Stimulated activated CD8-positive, alpha-beta memory T cell treated with anti-CD3 and anti-CD28 coated beads, Interleukin-12 subunit alpha, Interleukin-12 subunit beta, amount 100 ng/mL, for 24 hours (primary cell): ENCODE measurements at regions not wholly inside any gene's neighbourhood (a gene's known extent, or its start where the extent isn't known, plus 50 kb on each side); places are given as distances from the start of the nearest gene placed in this dataset.
"Not testable (repeated sequence)": the region's sequence is repeated elsewhere in the genome, so short reads cannot be mapped to it uniquely, and the experiment has no call there.

Experiments used
- DNase-seq: peaks from one replicate; pipeline ENCODE4 v3.0.0-alpha.2; 2020; ENCODE audit errors: extremely low read depth

DNA sequence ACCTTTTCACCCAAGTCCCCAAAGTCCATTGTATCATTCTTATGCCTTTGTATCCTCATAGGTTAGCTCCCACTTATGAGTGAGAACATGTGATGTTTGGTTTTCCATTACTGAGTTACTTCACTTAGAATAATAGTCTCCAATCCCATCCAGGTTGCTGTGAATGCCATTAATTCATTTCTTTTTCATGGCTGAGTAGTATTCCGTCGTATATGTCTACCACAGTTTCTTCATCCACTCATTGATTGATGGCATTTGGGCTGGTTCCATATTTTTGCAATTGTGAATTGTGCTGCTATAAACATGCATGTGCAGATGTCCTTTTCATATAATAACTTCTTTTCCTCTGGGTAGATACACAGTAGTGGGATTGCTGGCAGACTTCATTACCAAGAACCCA, 451.9 kb upstream of the KLF6 start:
- DNase-seq: not testable (repeated sequence)

DNA sequence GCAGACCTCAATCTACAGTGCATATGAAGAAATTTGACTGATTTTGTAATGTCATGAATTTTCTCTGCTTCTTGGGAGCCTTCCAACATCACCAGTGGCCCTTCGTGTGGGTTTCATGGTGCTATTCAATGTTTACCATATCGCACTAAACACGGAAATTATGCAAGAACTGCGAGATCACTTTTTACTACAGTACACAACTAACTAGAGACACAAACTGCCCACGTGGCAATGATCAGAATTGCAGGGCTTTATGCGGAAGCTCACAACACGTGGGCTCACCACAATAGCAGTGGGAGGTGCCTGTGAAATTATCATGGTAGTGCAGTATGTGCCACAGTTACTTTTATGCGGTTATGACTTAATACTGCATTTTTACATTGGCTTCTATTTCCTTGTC, 449.7 kb upstream of the KLF6 start:
- DNase-seq: peak; percentile 11

DNA sequence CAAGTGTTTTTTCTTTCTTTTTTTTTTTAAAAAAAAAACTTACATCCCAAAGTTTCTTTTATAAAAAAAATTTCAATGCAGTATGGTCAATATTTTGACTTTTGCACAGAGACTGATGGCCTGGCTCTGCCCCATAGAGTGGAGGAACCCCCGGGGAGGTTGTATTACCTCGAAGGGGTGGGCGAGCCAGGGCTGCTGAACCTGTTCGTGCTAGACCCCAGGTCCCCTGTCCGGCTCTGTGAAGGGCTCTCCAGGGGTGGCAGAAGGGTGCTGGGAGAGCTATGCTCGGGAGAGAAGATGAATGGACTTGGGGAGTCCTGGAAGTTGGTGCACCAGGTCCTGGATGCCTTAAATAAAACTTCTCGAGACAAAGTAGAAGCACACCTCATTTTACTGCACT, 446.4 kb upstream of the KLF6 start:
- DNase-seq: no peak

DNA sequence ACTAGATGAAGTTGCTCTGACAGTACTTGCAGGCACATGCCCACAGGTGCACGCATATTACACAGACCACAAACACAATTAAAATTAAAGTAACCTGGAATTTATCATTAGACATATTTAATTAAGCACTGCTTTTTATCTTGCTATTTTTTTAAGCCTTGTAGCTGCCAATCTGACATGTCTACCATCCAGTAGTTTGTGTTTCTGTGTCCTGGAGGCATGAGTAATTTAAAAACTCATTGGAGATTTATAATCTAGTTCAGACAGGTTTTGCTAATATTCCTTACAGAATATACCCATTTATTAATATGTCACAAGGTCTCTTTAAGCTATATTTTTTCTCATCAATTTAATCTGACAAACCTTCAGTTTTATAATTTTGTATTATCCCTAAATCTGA, 445.0 kb upstream of the KLF6 start:
- DNase-seq: no peak

DNA sequence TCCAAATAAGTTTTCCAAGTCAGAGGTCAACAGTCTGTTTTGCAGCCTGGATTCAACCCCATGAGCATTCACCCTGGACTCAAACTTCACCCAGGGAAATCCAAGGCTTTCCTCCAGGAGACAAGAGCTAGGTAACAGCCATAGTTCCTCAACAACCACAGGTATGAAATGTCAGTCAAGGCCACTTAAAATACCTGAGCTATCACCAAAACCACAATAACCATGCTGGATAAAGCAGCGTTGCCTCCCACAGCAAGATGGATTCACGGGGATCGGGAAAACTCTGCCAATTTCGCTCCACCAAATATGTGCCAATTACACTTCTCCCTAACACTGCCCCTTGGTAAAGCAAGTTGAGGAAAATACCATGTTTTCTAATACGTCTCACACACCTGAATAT, 444.1 kb upstream of the KLF6 start:
- DNase-seq: no peak

DNA sequence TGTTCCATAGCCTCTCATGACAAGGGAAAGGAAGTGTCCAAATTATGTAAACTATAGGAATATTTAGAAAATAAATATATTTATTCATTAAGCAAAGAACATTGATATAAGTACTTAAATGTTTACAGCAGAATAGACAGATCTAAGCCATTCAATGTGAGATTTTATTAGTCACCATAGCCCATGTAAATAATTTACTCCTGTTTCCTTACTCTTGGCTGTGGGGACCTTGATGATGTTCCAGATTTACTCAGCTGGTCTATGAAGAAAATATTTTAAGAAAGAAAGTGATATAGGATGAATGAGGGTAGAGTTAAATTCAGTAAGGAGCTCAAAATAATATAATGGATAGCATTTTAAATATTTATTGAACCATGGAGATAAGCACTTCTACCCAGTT, 442.6 kb upstream of the KLF6 start:
- no peak for DNase-seq

DNA sequence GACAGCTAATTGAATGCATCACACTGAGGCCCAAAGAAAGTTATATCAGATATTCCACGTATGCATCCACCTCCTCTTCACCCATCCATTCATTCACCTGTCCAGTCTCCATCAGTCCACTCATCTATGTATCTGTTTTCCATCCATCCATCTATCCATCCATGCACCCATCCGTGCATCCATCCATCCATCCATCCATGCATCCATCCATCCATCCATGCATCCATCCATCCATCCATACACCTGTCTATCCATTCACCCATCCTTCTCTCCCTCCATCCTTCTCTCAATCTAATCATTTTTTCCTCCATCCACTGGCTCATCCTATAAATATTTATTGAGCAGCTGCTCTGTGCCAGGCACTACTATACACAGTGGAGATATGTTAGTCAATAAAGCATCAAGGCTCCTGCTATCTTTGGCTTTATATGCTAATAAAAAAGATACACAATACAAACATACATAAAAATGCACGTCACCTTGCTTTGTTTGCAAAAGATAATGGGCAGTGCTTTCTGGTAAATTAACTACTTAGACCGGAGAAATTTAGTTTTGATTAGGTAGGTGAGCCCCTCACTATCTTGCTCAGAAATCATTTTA, 442.0 kb upstream of the KLF6 start:
- no peak for DNase-seq

DNA sequence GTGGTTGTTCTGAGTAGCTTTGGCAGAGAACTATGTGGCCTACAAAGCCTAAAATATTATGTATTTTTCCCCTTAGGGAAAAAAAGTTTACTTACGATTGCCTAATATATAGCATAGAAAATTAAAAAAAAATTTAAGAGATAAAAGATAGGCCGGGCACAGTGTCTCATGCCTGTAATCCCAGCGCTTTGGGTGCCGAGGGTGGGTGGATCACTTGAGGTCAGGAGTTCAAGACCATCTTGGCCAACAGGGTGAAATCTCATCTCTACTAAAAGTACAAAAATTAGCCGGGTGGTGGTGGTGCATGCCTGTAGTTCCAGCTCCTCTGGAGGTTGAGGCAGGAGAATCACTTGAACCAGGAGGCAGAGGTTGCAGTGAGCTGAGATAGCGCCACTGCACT, 439.2 kb upstream of the KLF6 start:
- DNase-seq: no peak

DNA sequence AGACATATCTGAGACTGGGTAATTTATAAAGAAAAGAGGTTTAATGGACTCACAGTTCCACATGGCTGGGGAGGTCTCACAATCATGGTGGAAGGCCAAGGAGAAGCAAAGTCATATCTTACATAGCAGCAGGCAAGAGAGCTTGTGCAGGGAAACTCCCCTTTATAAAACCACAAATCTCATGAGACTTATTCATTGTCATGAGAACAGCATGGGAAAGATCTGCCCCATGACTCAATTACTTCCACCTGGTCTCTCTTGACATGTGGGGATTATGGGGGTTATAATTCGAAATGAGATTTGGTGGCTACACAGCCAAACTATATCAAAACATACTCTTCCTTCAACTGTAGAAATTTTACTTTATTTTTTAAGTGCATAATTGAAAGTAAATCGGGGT, 436.3 kb upstream of the KLF6 start:
- not testable (repeated sequence) for DNase-seq

DNA sequence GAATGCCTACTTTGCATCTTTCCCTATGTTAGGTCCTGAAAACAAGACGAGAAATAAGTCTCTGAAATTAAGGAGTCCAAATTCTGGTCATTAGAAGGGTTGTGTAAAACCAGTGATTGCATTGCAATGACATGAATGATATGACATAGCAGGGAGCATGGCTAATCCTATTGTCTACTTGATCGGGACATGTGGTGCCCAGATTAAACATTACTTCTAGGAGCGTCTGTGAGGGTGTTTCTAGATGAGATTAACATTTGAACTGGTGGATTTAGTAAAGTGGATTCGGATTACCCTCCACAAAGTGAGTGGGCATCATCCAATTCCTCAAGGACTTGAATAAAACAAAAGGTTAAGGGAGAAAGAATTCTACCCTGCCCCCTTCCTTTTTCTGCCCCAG, 434.9 kb upstream of the KLF6 start:
- DNase-seq: no peak

DNA sequence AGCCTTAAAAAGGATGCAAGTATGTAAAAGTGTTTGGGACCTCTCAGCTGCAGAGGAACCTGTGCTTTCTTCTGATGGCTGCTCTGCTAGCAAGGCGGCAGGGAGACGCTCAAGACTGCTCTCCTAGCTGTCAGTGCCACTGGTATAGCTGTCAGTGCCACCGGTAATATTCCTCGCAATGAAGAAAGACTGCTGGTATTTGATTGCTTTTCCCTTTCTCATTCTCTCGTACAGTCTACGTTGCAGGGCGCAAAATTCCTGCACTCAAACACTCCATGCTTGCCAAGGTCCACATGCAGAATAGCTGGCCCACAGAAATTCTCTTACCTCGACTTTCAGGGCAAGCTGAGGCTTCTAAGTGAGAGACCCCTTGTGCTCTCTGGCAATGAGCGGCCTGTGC, 432.6 kb upstream of the KLF6 start:
- no peak for DNase-seq

DNA sequence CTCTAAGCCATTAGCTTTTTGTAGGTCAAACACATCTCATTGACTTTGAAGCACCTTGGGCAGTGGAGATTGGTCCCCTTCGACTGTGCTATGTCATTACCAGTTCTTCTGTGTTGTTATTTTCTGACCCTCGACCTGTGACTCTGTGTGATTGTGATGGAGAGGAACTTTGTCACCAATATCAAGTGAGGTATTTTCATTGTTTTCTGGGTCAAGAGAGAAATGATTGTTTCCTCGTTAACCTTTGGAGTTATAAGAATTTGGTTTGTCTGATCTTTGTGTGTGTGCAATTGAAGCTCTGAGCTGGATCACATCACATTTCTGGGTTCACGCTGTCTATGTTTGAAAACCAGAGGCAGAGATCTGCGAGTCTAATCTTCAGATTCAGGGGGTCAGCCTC, 432.2 kb upstream of the KLF6 start:
- DNase-seq: no peak

DNA sequence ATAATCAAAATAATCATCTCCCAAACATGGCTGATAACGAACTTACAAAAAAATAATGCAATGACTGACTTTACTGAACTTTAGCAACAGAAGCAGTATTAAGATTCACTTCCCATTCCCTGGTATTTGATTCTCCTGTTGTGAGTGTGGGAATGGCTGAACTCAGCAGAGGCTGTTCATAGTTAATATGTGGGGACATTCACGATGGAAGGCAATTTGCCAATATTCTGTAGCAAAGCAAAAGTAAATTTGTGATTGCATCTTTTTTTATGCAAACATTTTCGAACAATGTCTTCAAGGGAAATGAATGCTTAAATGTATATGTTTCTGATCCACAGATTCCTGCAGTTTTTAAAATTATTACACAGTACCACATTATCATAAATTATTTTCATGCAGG, 431.7 kb upstream of the KLF6 start:
- no peak for DNase-seq

DNA sequence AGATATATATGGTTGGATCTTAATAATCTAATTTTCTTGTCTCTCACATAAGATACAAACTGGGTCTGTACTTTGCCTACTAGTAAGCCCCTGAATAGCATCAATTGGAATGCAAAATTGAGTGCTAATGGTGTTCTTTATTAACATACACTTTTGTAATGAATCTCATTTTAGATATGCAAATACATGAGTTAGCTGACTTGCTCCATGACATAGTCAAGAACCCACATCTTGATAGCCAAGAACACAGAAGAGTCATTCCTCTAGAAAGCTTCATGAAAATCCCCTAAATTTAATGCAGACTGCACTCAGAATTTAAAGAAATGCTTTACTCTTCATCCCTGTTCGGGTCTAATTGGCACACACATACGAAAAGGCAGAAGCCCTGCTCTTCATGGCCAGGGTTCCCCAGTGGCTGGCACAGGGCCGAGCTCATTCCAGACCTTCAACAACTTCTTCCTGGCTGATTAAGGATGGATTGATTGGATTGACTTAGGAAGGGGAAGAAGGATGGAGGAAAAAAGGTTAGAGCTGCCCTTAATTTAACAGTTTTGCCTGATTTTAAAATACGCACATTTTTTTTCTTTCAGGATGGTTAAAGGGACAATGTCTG, 431.1 kb upstream of the KLF6 start:
- no peak for DNase-seq

DNA sequence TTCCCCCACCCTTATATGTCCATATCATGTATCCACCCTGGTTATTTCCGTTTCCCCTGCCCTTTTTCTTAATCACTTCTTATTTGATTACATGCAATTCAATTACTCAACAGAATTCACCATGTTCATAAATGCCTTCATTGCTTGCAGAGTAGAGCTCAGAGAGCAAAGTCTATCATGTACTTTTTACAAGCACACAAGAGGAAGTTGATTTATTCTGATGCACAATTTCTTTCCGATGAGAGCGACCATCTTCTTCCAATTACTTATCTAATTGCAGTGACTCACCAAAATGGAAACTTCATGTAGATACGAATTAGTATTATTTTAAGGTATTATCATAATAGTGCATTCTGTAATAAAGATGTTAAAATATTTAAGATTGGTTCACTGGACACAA, 430.5 kb upstream of the KLF6 start:
- no peak for DNase-seq

DNA sequence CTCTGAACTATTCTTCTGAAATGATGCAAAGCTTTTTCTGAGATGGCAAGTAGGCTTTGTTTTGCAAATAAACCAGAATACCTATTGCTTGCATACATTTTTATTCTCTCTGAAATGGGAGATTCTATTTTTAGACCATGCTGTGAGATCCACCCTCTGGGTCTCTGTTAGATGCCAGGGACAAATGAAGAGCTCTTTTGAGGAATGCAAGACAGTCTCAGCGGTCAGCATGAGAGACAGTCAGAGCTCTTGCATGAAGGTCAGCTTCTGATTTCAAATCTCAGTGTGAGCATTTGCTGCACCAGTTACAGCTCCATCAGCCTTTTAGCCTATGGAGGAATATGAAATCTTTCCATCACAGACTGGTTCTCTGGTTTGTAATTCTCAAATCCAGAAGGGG, 429.9 kb upstream of the KLF6 start:
- no peak for DNase-seq

DNA sequence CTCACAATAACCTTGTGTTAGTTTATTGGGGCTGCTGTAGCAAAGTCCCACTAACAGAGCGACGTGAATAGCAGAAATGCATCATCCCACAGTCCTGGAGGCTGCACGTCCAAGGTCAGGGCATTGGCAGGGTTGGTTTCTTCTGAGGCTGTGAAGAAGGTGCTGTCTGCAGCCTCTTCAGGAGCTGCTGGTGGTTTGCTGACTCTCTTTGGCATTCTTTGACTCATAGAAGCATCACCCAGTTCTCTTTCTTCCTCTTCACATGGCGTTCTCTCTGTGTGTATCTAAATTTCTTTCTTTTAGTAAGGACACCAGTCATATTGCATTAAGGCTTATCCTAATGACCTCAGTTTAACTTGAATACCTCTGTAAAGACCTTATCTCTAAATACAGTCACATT, 428.4 kb upstream of the KLF6 start:
- no peak for DNase-seq

DNA sequence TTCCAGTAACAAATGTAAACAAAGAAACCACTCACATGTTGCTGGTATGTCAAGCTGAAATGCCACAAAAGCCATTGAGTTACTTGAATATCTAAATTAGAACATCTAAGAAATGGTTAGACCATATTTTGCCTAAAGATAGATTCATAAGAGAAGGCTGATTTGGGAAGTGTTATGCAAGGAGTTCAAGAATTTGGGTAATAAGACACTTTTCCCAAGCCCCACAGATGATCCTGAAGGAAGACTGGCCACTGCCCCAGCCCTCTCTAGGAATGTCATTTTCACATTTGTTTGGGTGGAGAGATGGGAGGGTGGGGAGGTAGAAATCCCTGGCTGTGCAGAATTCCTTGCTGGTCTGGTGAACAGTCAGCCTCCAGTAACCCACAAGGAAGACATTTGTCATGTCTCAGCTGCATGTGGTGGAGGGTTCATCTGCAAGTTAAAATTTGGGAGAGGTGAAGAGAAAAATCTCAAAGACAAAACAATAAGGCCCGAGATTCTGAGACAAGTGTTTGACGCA, 427.2 kb upstream of the KLF6 start:
- no peak for DNase-seq

DNA sequence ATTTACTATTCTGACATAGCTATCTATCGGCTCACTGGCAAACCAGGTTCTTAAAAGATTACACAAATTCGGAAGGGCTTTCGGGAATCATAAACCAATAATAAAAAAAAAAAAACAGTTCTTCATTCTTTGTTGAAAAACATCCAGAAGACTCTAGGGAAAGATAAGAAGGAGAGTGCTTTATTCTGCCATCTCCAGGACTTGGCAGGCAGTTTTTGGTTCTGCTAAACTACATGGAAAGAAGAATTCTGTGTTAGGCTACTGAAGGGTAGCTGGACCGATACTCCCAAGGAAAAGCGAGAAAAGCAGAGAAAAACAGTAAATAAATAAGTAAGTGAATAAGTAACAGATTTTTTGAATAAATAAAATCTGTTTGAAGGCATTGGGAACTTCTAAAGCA, 423.5 kb upstream of the KLF6 start:
- DNase-seq: no peak

DNA sequence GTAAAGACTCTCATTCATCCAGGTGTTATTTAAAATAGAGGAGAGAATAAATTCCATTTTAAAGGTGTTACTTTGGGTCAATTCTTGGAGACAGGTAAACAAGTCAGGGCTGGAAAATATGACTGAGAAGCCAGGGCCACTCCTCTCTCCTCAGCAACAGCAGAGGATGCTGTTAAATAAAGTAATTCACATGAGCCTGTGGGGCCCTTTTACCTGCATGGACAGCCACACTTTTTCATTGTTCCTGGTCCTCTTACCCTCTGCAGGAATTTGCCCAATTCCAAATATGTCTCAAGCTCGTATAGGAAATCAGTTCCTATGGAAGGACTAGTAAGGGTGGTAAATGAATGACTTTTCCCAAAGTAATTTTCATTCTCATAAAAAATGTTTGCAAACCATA, 420.1 kb upstream of the KLF6 start:
- no peak for DNase-seq

DNA sequence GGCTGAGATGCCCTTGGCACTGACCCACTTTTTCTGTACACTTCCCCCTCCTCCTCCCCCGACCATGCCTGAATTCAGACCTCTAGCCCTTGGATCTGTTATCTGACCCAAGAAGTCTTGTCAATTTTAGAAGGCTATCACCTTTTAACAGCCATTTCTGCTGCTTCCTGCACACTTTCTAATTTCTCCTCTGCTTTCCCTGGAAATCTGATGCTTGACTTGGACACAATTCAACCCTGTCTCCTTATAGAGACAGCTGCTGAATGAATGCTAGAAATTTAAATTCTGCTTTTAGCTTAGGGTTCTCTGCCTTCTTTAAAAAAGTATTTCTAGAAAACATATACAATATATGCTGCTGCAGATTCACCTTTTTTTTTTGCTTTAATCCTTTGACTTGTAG, 417.9 kb upstream of the KLF6 start:
- DNase-seq: no peak

DNA sequence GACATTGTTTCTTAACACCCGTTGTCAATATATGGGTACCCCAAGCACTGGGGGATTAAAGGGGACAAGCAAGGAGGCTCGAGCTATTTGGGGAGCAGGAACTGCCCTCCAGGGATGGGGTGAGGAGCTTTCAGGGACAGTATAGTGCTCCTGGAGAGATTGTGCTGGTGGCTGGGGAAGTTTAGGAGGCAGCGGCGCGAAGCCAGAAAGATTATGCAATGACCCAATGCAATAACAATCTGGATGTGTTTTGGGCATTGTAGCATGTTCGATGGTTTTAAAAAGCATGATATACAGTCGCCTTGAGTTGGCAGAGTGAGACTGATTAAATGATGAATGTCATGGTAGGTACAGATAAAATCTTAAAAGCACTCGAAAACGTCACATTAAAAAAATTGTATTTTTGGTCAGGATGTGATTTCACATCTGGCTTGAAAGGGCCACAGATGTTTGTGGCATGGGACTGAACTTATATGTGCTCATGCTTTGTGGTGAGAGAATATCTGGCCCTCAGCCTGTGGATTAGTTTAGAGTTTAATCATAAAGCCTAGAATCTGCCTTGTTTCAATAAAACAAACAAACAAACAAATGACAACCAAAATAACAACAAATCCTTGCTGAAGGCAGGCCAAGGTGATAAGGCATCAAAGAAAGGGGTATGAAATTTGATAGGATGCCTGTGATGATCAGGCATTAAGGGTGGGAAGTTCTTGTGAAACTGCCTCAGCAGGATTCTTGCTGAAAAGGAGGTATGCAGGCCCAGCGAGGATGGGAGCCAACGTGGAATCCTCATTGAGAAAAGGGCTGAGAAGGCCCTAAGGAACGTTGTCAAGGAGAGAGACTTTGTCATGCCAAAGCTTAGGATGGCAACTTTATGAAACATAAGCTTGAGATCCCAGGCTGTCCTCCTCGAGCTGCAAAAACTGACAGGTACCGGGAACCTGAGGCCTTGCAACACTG, 417.1 kb upstream of the KLF6 start:
- DNase-seq: no peak

DNA sequence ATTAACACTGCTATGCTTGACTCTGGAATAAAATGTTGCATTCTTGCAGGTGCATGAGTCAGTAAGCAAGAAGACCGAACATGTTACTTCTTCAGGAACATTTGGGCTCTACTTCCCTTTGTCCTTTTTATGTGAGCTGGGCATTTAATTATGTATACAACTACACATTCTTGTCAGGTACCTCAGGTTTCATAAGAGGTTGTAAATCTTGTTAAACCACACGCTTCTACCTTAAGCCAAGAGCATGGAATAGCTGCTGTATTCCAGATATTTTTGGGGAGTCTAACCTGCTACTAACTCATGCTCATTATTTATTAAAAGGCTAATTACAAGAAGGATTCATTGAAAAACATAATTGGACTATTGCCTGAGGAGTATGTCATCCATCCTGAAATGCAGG, 414.2 kb upstream of the KLF6 start:
- no peak for DNase-seq
